Suprapubic skin (tissue), 4 donors: ENCODE measurements at regions not wholly inside any gene's neighbourhood (a gene's known extent, or its start where the extent isn't known, plus 50 kb on each side); places are given as distances from the start of the nearest gene placed in this dataset.

ENCODE experiments used
- CTCF ChIP-seq, 2 donors: fragments of 200-600 bp in 1 of 2; fragments of 450-650 bp in 1 of 2; sonication (generic) in 1 of 2; IDR thresholded peaks; one replicate each; pipeline ENCODE4 v1.5.1; 2016 to 2019; ENCODE audit warnings: antibody characterized with exemption in 2 of 2, mild to moderate bottlenecking in 1 of 2, moderate library complexity in 1 of 2
- EP300 ChIP-seq: sonication (generic); formaldehyde crosslinking; IDR thresholded peaks from one replicate; pipeline ENCODE4 v1.6.1; 2017; ENCODE audit warnings: antibody characterized with exemption
- POLR2A ChIP-seq, 2 donors: fragments of 450-650 bp; IDR thresholded peaks; one replicate each; pipeline ENCODE4 v1.6.1; 2017; ENCODE audit warnings: antibody characterized with exemption in 2 of 2, mild to moderate bottlenecking in 2 of 2, moderate library complexity in 2 of 2
- POLR2AphosphoS5 ChIP-seq, 3 donors: sonication (generic); formaldehyde crosslinking; IDR thresholded peaks; one replicate each; pipeline ENCODE4 v1.6.1; 2017; ENCODE audit warnings: antibody characterized with exemption in 3 of 3

- TF ChIP-seq CTCF (IDR thresholded peaks at IDR 0.05) (no peak), POLR2A (IDR thresholded peaks at IDR 0.05) (no peak), POLR2AphosphoS5 (IDR thresholded peaks at IDR 0.05) (no peak), EP300 (no peak)
These were observed 167.7 kb downstream of the DYRK2 start for GRCh38 chr12:67816269-67816668.
